C4-2B (cell line): ENCODE measurements at regions not wholly inside any gene's neighbourhood (a gene's known extent, or its start where the extent isn't known, plus 50 kb on each side); places are given as distances from the start of the nearest gene placed in this dataset.

Source experiments
- ZFX ChIP-seq: fragments of 450-650 bp; IDR thresholded peaks from 2 replicates; pipeline ENCODE4 v1.6.1; 2017
- TF ChIP-seq, protein P1 (sequence below): fragments of 450-650 bp; conservative IDR thresholded peaks from 2 replicates; pipeline ENCODE4 v1.5.1; 2017; ENCODE audit warnings: mild to moderate bottlenecking

DNA sequence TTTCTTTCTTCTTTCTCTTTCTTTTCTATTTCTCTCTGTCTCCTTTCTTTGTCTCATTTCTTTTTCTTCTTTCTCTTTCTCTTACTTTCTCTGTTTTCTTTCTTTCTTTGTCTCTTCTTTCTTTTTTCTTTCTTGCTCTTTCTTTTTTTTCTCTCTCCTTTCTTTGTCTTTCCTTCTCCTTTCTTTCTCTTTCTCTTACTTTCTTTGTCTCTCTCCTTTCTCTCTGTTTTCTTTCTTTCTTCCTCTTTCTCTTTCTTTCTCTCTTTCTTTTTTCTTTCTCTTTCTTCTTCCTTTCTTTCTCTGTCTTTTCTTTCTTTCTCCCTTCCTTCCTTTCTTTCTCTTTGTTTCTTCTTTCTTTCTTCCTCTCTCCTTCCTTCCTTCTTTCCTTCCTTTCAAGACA lies 184.8 kb downstream of the CRLF2 start:
- TF ChIP-seq, protein P1, sequence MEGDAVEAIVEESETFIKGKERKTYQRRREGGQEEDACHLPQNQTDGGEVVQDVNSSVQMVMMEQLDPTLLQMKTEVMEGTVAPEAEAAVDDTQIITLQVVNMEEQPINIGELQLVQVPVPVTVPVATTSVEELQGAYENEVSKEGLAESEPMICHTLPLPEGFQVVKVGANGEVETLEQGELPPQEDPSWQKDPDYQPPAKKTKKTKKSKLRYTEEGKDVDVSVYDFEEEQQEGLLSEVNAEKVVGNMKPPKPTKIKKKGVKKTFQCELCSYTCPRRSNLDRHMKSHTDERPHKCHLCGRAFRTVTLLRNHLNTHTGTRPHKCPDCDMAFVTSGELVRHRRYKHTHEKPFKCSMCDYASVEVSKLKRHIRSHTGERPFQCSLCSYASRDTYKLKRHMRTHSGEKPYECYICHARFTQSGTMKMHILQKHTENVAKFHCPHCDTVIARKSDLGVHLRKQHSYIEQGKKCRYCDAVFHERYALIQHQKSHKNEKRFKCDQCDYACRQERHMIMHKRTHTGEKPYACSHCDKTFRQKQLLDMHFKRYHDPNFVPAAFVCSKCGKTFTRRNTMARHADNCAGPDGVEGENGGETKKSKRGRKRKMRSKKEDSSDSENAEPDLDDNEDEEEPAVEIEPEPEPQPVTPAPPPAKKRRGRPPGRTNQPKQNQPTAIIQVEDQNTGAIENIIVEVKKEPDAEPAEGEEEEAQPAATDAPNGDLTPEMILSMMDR, result no peak
- TF ChIP-seq ZFX, result no peak
